Skeletal muscle cell (primary cell): ENCODE measurements at regions not wholly inside any gene's neighbourhood (a gene's known extent, or its start where the extent isn't known, plus 50 kb on each side); places are given as distances from the start of the nearest gene placed in this dataset.
"Not testable (repeated sequence)": the region's sequence is repeated elsewhere in the genome, so short reads cannot be mapped to it uniquely, and the experiment has no call there.

Experiments used
- DNase-seq: peaks from one replicate; pipeline ENCODE4 v3.0.0-alpha.2; 2010; ENCODE audit warnings: low read depth
- H3K4me3 ChIP-seq: 2 replicates; pipeline ENCODE4 v1.5.1; 2011; ENCODE audit warnings: low read depth, mild to moderate bottlenecking, control low read depth, low read length, moderate library complexity

DNA sequence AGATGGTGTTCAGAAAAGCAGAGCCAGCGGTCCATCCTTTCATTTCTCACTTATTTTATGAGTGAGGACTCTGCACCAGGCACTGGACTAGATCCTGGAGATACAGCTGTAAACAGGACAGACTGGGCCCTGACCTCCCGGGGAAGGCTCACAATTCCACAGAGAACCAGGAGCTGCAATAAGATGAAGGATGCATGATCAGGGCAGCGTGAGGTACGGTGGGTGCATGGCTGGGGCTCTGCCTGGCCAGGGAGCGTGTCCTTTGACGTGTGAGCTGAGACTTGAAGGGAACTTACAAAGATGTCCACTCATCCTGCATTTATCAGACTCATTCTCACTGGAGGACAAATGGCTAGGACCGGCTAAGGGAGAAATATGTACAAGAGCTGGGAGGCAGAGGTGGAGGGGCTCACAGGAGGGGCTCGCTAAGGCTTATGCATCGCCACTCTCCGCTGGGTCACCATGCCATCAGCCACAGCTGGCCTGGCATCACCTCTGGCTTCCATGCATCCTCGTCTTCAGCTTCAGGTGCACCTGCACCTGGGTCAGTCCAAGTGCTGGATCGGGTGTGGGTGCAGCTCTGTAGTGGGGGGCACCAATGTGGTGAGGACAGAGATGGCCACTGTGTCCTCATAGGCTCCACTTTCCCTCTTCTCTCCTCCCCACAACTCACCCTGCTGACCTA is 213.9 kb downstream of the TOMM20 start:
- no peak for DNase-seq
- no peak overlapping the region for H3K4me3 ChIP-seq

DNA sequence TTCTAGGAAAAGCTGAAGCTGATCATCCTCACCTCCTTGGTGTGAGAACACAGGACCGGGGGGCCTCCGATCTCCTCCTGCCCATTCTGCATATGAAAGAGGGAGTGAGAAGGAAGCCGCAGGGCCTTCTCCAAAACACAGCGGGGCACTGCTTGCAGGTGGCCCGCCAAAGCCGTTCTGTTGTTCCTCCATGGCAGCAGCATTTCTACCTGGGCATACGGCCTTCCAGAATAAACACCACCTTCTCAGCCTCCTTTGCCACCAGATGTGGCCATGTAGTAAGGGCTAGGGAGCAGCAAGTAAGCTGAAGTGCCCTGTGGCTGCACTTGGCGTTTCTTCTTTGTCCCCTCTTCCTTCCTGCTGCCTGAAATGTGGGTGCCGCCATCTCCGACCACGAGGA is 214.9 kb downstream of the TOMM20 start:
- no peak for DNase-seq

DNA sequence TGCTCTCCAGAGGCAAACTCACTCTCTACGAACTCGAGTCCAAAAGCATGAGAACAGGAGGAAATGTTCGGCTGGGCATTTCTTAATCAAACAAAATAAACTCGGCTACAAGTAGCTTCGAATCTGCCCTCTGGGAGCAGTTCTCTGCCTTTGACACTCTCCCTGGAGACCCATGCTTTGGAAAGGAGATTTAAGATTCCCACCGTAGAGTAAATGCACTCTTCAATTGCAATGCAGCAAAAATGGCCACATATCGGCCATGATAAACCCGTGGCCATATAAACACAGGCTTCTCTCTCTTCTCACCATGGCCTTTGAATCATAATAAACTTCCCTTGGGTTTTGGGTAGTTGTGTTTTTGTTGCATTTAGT is 215.4 kb downstream of the TOMM20 start:
- H3K4me3 ChIP-seq, result no peak overlapping the region

More for the DNA sequence above, 214.9 kb downstream of the TOMM20 start:
- H3K4me3 ChIP-seq, result no peak overlapping the region

DNA sequence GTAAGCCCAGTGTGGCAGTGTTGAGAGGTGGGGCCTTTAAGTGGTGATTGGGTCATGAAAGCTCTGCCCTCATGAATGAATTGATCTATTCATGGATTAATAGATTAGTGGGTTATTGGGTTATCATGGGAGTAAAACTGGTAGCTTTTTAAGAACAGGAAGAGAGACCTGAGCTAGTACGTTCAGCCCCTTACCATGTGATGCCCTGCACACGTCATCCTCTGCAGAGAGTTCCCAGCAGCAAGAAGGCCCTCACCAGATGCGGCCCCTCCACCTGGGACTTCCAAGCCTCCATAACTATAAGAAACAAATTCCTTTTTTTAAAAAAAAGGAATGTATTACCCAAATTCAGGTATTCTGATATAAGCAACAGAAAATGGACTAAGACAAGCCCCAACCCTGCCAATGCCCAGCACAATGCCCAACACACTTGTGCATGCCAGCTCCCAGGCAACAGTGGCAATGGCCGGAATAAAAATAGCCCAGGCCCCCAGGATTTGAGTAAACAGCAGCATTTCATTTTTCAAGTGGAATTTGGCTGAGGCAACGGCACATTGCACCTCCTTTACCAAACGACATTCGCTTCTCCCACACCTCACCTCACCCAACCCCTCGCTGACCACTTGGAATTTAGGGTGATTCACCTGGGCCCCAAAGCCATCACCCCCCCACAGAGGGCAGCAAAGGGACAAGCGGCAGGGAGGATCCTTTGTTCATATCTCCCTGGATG is 215.9 kb downstream of the TOMM20 start:
- H3K4me3 ChIP-seq, result no peak overlapping the region
- no peak for DNase-seq

More for the DNA sequence above, 215.4 kb downstream of the TOMM20 start:
- no peak for DNase-seq

DNA sequence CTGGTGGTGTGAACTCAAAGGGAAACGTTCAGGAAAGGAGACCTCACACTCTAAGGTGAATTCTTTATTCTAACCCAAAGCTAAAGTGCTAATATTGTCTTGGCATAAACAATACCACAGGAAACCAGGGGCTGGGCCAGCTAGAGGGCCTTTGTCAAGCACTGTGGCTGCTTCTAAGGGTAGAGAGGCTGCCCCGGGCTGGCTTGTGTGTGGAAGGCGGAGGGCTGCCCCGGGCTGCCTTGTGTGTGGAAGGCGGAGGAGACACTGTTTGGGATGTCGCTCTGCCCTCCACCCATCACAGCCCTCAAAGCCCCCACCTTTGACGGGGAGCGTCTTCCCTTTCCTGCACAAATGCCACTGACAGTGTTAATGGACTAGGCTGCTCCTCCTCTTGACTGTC is 216.8 kb downstream of the TOMM20 start:
- DNase-seq, result no peak
- H3K4me3 ChIP-seq, result no peak overlapping the region

DNA sequence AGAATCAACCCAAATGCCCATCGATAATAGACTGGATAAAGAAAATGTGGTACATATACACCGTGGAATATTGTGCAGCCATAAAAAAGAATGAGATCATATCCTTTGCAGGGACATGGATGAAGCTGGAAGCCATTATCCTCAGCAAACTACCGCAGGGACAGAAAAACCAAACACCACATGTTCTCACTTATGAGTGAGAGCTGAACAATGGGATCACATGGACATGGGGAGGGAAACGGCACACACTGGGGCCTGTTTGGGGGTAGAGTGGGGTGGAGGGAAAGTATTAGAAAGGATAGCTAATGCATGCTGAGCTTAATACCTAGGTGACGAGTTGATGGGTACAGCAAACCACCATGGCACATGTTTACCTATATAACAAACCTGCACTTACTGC is 217.5 kb downstream of the TOMM20 start:
- H3K4me3 ChIP-seq, DNase-seq: not testable (repeated sequence)

DNA sequence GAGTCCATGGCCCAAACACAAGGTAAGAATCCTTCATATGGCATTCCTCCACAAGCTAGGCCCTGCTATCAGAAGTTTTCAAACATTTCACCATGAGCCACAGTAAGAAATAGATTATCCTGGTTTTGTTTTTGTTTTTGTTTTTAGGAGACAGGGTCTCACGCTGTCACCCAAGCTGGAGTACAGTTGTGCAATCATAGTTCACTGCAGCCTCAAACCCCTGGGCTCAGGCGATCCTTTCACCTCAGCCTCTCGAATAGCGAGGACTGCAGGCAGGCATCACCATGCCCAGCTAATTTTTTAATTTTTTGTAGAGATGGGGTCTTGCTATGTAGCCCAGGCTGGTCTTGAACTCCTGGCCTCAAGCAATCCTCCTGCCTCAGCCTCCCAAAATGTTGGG is 218.8 kb downstream of the TOMM20 start:
- no peak for DNase-seq
- no peak overlapping the region for H3K4me3 ChIP-seq

DNA sequence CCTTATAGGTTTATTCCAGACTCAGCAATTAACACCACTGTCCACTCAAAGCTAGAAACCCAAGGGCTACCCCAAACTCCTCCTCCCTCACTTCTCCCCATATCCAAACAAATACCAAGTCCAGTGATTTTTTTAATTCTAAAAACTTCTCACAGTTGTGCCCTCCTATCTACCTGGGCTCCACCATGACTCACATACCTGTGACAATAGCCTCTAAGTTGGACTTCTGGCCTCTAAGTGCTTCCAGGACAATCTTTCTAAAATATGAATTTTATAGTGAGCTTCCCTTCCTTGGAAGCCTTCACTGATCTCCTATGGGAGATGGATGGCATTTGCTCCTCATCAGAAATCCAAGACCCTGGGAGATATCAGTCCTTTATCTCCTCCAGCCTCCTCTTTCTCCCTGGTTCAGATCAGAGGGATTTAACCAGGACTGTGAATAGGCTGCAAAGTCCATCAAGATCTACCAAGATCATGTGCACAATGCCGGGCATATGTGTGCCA is 219.3 kb downstream of the TOMM20 start:
- no peak overlapping the region for H3K4me3 ChIP-seq
- DNase-seq, result no peak

DNA sequence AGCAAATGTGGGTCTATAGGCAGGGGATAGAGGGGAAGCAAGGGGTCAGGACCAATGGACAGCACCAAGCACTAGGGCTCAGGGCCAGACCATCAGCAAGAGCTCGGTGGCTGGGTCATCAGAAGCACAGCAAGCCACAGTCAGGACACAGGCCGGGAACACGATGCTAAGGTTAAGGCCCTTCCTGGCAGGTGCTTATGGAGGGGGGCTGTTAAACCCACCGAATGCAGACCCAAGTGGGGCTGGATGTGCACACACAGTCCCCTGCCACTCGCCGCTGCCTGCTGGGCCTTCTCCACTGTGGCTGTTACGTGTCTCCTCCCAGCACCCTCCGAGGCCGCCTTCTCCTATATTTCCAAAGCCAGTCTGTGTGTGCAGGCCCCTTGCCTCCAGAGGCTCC is 220.1 kb downstream of the TOMM20 start:
- no peak for DNase-seq
- H3K4me3 ChIP-seq, result no peak overlapping the region

DNA sequence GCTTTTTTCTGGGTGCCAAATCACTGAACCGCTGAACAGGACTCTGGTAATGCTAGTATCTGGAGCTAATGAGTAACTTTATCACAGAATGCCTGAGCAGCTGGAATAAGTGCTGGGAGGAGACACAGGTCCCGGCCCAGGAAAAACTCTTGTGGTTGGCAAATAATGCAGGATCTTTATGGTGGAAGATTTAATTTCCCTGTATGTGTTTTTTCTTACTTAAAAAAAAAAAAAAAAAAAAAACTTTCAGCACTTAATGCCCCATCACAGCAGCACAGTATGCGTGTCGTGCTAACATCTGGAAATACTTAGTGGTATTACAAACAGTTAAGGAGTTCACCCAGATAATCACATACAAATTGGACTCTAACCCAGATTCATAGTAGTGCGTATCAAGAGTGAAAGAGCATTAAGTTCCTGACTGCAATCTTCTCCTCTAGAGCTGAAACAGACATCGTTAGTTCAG is 220.7 kb downstream of the TOMM20 start:
- peak; percentile 63 for DNase-seq
- H3K4me3 ChIP-seq, result no peak overlapping the region

DNA sequence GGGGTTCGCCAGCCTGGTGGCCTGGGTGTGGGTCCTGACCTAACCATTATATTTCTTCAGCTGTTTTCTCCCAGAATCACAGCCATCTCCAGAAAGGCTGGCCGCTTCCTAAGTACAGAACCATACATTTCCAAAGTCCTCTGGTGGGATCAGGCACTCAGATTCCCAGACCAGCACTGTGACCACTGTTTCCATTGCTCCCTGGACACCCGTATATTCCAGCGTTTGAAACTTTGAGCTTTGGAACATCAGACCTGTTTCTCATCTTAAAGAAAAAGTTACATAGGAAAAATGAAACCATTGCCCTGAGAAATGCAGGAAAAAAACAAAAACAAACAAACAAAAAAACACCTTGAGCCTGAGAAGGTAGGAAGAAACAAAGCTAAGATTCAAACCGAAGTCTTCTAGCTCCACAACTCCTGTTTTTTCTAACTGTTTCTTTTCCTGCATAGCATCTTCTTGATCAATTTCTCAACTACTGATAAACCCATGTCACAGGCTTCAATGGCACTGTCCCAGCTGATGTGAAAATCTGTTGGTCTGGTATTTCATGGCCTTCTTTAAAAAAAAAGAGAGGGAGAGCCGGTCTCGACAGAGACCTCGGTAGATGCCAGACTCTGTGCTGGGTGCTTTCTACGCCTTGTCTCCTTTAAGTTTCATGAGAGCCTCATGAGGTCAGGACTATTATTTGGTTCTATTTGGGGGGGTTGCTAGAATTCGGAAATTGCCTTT is 221.3 kb downstream of the TOMM20 start:
- H3K4me3 ChIP-seq, result no peak overlapping the region
- no peak for DNase-seq

DNA sequence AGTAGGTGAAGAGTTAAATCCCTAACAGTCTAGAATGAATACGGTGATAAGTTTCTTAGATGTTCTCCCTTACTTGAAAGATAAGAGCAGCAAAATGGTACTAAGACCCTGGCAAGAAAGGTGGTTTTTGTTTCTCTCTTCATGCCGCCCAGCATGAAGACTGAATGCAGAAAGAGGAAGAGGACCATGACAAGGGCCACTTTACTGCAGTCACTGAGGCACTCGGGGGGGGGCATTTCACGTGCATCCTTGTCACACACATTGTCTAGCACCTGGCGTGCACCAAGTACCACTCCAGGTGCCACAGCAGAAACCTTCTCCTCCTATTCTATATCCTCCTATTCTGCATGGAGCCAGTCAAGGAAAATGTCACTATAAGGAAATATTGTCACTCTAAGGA is 222.0 kb downstream of the TOMM20 start:
- no peak overlapping the region for H3K4me3 ChIP-seq
- no peak for DNase-seq

DNA sequence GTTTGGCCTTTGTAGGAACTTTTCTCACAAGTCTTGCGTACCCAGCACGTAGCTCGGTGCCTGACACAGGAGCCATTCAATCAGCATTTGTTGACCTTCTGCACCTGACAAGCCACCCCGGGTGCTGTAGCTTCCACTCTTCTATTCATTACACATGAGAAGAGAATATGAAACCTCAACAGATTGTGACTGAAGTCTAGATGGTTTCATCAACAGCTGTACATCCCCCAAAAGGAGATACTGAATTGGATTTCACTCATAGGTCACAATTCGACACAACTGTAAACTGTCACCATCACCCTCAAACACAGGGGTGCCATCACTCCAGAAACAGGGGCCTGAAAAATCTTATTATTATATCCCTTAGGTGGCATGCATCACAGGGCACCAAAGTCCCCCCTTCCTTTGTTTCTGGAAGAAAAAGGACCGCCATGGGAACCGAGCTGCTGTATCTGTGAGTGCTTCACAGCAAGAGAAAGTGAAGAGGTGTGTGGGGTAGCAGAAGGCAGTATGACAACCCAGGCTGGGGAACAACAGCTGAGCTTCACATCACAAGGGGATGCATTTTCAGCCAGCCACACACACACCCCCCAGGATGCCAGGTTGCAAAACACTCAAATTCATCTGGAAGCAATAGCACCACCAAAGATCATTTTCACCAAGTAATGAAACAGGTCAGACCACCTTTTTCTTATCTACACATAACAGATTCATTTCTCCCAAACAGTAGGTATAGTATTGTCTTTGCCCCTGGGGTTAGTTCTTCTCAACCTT is 225.7 kb downstream of the TOMM20 start:
- no peak for DNase-seq
- H3K4me3 ChIP-seq, result no peak overlapping the region

DNA sequence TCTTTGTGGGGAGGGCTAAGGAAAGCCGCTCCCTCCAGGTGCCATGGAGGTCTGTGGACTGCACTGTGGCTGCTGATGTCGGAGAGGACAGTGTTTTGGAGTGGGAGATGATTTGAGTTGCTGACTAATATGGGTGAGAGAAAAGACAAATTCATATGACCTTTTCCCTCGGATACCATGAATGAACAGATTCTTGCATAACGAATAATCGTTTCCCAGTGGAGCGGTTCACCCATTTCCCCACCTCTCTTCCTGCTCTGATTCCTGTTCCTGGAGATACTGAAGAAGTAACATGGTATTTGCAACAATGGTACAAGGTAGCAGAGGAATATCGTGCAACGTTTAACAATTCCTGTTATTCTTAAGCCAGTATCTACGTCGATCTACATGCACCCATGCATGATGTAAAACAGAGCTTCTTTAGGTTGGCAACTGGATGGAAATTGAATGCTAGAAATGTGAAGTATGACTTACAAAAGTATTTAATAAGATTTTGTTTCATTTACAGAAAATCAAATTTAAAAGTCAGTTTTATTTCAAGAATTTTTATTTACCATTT is 227.1 kb downstream of the TOMM20 start:
- DNase-seq, result no peak
- H3K4me3 ChIP-seq, result no peak overlapping the region

DNA sequence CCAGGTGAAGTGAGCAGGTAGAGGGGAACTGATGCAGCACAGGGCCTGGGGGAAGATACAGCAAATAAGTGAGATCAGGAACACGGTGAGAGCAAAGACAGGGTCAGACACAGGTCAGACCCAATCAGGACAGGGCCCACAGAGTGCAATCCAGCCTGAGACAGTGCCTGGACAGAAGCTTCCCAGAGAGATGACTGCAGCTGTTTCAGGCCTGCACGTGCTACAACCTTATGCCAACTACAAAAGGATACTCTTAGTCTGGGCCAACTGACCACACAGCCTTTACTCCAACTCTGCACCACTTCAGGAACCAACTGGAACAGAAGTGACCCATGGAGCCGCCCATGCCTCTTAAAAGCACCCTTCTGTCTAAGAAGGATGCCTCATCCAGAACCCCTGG is 228.0 kb downstream of the TOMM20 start:
- no peak for DNase-seq
- no peak overlapping the region for H3K4me3 ChIP-seq

DNA sequence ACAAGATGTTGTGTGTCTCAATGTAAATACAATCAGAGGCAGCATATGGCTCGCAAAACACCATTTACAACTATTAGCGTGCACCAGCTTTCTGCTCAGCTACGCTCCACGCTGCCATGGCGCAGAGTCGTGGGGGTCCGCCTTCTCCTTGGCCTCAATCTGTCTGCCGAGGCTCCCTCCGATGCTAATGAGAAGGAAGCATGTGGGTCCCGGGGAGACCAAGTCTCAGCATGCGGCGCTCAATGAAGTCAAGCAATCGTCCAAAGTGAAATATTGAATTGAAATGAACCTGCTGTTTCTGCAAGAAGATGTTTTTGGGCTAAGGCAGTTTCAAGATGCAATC is 228.9 kb downstream of the TOMM20 start:
- no peak overlapping the region for H3K4me3 ChIP-seq
- DNase-seq, result no peak

DNA sequence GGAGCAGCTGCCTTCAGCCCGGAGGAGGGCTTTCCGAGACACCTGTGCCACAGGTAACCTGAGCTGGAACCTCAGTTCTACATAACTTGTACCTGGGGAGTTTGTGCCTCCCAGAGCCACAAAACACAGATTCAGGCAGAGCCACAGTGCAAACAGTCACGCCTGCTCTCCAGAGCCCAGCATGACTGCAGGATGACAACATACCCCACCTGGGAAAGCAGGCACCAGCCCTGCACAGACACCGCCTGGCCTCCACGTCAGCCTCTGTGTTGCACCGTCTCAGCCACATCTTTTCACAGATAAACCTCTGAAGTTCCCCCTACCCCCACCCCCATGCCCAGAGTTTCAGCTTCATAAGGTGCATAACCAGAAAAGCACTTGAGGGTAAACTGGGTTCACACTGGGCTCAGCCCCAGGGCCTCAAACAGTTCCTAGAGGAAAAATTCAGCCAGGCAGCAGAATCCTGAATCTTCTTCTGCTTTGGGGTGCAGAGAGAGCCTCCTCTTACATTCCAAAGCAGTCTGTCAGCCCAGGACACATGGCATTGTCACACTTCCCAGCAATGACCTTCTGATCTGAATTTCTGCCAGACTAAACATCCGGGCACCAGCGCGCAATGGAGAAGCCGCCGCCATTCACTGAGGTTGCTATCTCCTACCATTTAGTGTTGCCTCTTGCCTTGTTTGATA is 229.5 kb downstream of the TOMM20 start:
- H3K4me3 ChIP-seq, result no peak overlapping the region
- no peak for DNase-seq

DNA sequence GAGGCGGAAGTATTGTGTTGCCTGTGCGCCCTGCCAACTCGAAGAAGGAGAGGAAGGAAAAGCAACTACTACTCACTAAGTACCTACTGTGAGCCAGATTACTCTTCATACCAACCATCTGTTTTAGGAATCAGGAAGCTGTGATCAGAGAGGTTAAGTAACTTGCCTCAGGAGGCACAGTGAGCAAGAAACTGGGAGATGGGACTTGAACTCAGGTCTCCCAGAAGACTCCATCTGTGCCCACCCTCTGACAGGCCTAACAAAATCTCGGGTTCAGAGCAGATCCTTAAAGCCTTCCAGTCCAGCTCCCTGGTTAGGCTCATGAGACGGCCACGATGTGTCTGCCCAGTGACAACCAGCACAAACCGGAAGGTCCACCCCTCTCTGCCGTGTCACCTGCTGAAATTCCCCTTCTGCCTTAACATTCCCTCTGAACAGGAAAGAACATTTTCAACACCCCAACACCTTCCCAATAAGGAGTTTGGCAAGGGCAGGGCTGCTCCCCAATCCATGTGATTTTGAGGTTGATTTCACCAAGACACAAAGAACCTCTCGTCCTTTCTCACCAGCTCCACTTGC is 230.1 kb downstream of the TOMM20 start:
- DNase-seq, result no peak
- H3K4me3 ChIP-seq, result no peak overlapping the region
